Choroid plexus epithelial cell (primary cell): ENCODE measurements at regions not wholly inside any gene's neighbourhood (a gene's known extent, or its start where the extent isn't known, plus 50 kb on each side); places are given as distances from the start of the nearest gene placed in this dataset.

ENCODE experiments used
- DNase-seq: peaks from one replicate; pipeline ENCODE4 v3.0.0-alpha.2; 2010; ENCODE audit warnings: low read depth
- H3K4me3 ChIP-seq: 2 replicates; pipeline ENCODE4 v1.5.1; 2011; ENCODE audit warnings: low read depth, mild to moderate bottlenecking, control low read depth, low read length, moderate library complexity
- CTCF ChIP-seq: conservative IDR thresholded peaks from 2 replicates; pipeline ENCODE4 v1.5.1; 2011; ENCODE audit warnings: low read depth, mild to moderate bottlenecking, control low read depth, inconsistent platforms, low read length, moderate library complexity

- H3K4me3 ChIP-seq = no peak overlapping the region
- no peak for DNase-seq
- no peak for TF ChIP-seq CTCF
Measured at GRCh38 chr18:7305416-7305815, 74.5 kb downstream of the LRRC30 start.

GRCh38 chr18:7307030-7307429 is 76.1 kb downstream of the LRRC30 start:
- no peak for TF ChIP-seq CTCF
- no peak for DNase-seq
- H3K4me3 ChIP-seq = no peak overlapping the region

- H3K4me3 ChIP-seq = no peak overlapping the region
- TF ChIP-seq CTCF = no peak
- DNase-seq = no peak
Measured at GRCh38 chr18:7307526-7307925, 76.6 kb downstream of the LRRC30 start.

GRCh38 chr18:7317804-7318231 is 86.9 kb downstream of the LRRC30 start:
- TF ChIP-seq CTCF = no peak

GRCh38 chr18:7319161-7319560 is 88.3 kb downstream of the LRRC30 start:
- no peak for DNase-seq
- no peak for TF ChIP-seq CTCF
- H3K4me3 ChIP-seq = no peak overlapping the region

More at GRCh38 chr18:7317804-7318231, 86.9 kb downstream of the LRRC30 start:
- DNase-seq = no peak
- H3K4me3 ChIP-seq = no peak overlapping the region

- no peak overlapping the region for H3K4me3 ChIP-seq
- DNase-seq = no peak
- no peak for TF ChIP-seq CTCF
Measured at GRCh38 chr18:7321831-7322230, 90.9 kb downstream of the LRRC30 start.

GRCh38 chr18:7322817-7323485 is 92.1 kb downstream of the LRRC30 start:
- no peak overlapping the region for H3K4me3 ChIP-seq
- no peak for DNase-seq
- TF ChIP-seq CTCF = no peak
